Liver (tissue), 3 donors: ENCODE measurements at regions not wholly inside any gene's neighbourhood (a gene's known extent, or its start where the extent isn't known, plus 50 kb on each side); places are given as distances from the start of the nearest gene placed in this dataset. TPM values are rescaled to one million over a fixed set of nuclear protein-coding genes. Genes with fewer than 3 reads are reported as not detected.

Experiments used
- GABPA ChIP-seq, 2 donors: IDR thresholded peaks in 1 of 2; conservative IDR thresholded peaks in 1 of 2; 2 replicates each; pipeline ENCODE4 v1.6.1; 2016; ENCODE audit warnings: antibody characterized with exemption in 2 of 2, mild to moderate bottlenecking in 1 of 2, moderate library complexity in 1 of 2
- ZBTB33 ChIP-seq: IDR thresholded peaks from 2 replicates; pipeline ENCODE4 v1.6.1; 2016; ENCODE audit warnings: antibody characterized with exemption
- small RNA-seq: library from RNA; depleted of rRNA; stranded (forward); fragments of <200 nt; gene quantifications from one replicate; pipeline ENCODE3, GENCODE V24; 2014
- donor health status: healthy.

GRCh38 chr2:14577843-14578242 is 54.7 kb upstream of the LRATD1 start (continued):
- TF ChIP-seq ZBTB33 (no peak), GABPA (IDR thresholded peaks at IDR 0.05 in 1 of 2, conservative IDR thresholded peaks at IDR 0.05 in 1 of 2) (no peak)

Small RNA genes in the stretch of these regions (small RNA-seq; reads per million reads assigned to genes)
- not detected for gene RF00017
- not detected for gene RNU6-1288P
